Type B pancreatic cell (in vitro differentiated cells): ENCODE measurements at regions not wholly inside any gene's neighbourhood (a gene's known extent, or its start where the extent isn't known, plus 50 kb on each side); places are given as distances from the start of the nearest gene placed in this dataset.
A peak's percentile ranks its signal among the peaks of the same experiment; 100 is the strongest.
"Not testable (repeated sequence)": the region's sequence is repeated elsewhere in the genome, so short reads cannot be mapped to it uniquely, and the experiment has no call there.

ENCODE experiments used
- DNase-seq: peaks from one replicate; pipeline ENCODE4 v3.0.0; 2021; ENCODE audit warnings: mixed read lengths; ENCODE audit not compliant: unreplicated experiment; ENCODE audit errors: extremely low spot score
- H3K27ac Mint-ChIP-seq: 2 replicates; pipeline ENCODE4 v1.8.0; 2021; ENCODE audit warnings: mild to moderate bottlenecking, mixed read lengths
- H3K27me3 Mint-ChIP-seq: 2 replicates; pipeline ENCODE4 v1.8.0; 2021; ENCODE audit warnings: mixed read lengths
- H3K36me3 Mint-ChIP-seq: 2 replicates; pipeline ENCODE4 v1.8.0; 2021; ENCODE audit warnings: mixed read lengths
- H3K4me1 Mint-ChIP-seq: one replicate; pipeline ENCODE4 v1.8.0; 2021; ENCODE audit warnings: mixed read lengths; ENCODE audit not compliant: unreplicated experiment
- H3K4me3 Mint-ChIP-seq: 2 replicates; pipeline ENCODE4 v1.8.0; 2021; ENCODE audit warnings: mild to moderate bottlenecking, mixed read lengths
- H3K9me3 Mint-ChIP-seq: 2 replicates; pipeline ENCODE4 v1.8.0; 2021; ENCODE audit warnings: mixed read lengths
- TF ChIP-seq, protein P1 (sequence below): fragments of 200-600 bp; sonication (generic); conservative IDR thresholded peaks from 2 replicates; pipeline ENCODE4 v1.5.0; 2021; ENCODE audit warnings: antibody characterized with exemption, mild to moderate bottlenecking

DNA sequence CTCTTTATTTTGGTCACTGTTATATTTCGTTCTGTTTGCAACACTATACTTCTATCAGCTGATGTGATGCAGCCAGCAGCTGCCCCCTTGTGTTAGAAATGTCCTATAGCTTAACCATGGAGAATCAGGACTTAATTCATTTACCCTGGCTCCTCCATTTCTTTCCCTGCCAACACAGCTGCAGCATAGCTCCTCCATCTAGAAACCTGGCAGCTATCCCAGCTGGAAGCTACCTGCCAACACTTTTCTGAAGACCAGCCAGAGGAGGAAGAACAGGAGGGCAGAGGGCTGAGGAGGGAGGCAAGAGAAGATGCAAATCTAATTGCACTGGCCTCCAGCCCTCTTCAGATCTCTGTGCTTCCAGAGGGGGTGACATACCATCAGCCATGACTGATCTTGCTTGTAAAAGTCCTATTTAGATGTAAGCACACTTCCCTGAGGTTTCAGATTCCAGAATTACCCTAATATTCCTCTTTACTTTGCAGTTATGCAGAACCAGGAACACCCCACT is 156.8 kb upstream of the TMEM260 start:
- TF ChIP-seq, protein P1, sequence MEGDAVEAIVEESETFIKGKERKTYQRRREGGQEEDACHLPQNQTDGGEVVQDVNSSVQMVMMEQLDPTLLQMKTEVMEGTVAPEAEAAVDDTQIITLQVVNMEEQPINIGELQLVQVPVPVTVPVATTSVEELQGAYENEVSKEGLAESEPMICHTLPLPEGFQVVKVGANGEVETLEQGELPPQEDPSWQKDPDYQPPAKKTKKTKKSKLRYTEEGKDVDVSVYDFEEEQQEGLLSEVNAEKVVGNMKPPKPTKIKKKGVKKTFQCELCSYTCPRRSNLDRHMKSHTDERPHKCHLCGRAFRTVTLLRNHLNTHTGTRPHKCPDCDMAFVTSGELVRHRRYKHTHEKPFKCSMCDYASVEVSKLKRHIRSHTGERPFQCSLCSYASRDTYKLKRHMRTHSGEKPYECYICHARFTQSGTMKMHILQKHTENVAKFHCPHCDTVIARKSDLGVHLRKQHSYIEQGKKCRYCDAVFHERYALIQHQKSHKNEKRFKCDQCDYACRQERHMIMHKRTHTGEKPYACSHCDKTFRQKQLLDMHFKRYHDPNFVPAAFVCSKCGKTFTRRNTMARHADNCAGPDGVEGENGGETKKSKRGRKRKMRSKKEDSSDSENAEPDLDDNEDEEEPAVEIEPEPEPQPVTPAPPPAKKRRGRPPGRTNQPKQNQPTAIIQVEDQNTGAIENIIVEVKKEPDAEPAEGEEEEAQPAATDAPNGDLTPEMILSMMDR = peak; percentile 82
- Mint-ChIP-seq H3K4me3 (peak overlapping the region; percentile 16), H3K36me3 (no peaks in the 10 kb centered on the region), H3K27me3 (peaks cover 3% of the 10 kb centered on the region), H3K27ac (no peak overlapping the region), H3K9me3 (no peaks in the 10 kb centered on the region), H3K4me1 (peaks cover 19% of the 10 kb centered on the region)
- no peak for DNase-seq

DNA sequence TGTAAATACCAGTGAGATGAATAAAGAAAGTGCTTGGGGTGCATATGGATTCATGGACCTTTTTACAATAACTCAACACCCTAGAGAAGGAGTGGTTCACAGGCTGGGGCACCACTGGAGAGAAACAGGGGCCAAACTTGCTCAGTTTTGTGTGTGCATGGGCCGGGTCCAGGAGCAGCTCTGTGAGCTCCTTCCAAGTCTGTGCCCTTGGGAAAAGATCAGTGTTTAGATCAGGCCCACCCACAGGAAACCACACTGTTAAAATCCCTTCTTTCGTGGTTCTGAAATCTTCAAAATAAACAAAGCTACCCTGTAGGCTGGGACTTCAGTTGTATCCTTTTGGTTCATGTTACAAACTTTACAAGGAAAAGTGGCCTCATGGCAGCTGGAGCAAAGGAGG is 156.1 kb upstream of the TMEM260 start:
- no peaks in the 10 kb centered on the region for H3K36me3 Mint-ChIP-seq
- peaks cover 19% of the 10 kb centered on the region for H3K4me1 Mint-ChIP-seq
- H3K9me3 Mint-ChIP-seq = no peaks in the 10 kb centered on the region
- H3K27me3 Mint-ChIP-seq = peaks cover 3% of the 10 kb centered on the region
- no peak overlapping the region for H3K27ac Mint-ChIP-seq
- no peak overlapping the region for H3K4me3 Mint-ChIP-seq
- DNase-seq = no peak
- TF ChIP-seq, protein P1 = no peak

DNA sequence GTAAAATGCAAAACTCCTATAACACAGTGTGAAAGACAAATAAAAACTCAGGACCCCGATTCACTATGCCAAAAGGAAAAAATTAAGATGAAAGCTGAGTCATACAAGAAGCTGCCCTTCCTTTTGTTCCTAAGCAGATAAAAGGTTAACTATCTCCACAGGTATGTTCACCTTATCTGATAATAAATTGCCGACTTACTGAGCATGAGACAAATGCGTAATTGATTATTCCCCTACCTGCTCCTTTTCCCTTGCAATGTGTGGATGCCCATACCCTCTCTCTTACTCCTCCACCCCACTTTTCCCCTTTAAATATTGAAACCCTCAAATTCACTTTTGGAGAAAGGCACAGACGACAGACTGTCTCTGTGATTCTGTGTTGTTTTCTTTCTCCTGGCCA is 148.6 kb upstream of the TMEM260 start:
- peaks cover 21% of the 10 kb centered on the region for H3K27me3 Mint-ChIP-seq
- H3K27ac Mint-ChIP-seq = no peak overlapping the region
- no peak overlapping the region for H3K4me3 Mint-ChIP-seq
- H3K36me3 Mint-ChIP-seq = no peaks in the 10 kb centered on the region
- TF ChIP-seq, protein P1 = no peak
- H3K9me3 Mint-ChIP-seq = no peaks in the 10 kb centered on the region
- H3K4me1 Mint-ChIP-seq = no peaks in the 10 kb centered on the region
- DNase-seq = no peak

DNA sequence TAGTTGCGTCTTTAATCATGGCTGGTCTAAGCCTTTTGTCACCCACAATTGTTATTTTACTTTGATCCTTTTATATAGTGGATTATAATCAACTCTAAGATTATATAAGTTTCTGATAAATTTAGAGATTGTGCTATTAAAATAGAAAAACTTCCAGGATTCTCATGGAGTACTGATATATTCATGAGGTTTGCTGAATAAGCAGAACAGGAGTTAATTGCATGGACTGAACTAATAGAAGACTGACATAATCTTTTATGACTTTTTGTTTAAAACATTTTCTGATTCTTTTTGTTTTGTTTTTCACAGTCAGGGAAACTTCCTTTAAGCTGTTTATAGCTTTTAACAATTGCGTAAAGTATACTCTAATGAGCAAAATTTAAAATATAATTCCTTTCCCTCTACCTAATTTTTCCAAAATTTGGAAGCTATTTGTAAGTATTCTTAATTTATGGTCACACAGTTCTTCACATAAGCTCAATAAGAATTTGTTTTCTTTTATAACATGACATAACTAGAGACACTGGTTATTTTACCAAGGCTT is 129.9 kb upstream of the TMEM260 start:
- H3K9me3 Mint-ChIP-seq = no peaks in the 10 kb centered on the region
- no peak overlapping the region for H3K27ac Mint-ChIP-seq
- no peaks in the 10 kb centered on the region for H3K36me3 Mint-ChIP-seq
- DNase-seq = no peak
- TF ChIP-seq, protein P1 = no peak
- no peaks in the 10 kb centered on the region for H3K4me1 Mint-ChIP-seq
- H3K4me3 Mint-ChIP-seq = no peak overlapping the region
- H3K27me3 Mint-ChIP-seq = no peaks in the 10 kb centered on the region

DNA sequence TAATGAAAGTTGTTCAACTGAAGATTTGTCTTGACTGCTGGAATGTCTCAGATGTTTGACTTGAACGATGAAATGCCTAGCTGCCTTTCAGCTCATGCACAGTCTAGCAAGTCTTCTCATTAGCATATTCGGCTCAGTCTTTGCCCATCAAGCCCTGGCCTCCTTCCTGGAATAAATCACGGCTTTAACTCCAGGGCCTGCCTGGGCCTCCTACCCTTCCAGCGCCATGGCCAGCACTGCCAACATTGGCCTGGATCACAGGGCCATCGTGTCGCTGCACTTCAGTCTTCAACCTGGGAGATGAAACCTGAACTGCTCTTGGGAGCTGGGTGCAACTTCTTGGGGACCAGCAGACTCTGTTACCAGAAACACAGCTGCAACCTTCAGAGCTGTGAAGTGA is 126.7 kb upstream of the TMEM260 start:
- no peaks in the 10 kb centered on the region for H3K27me3 Mint-ChIP-seq
- no peaks in the 10 kb centered on the region for H3K4me1 Mint-ChIP-seq
- no peak overlapping the region for H3K27ac Mint-ChIP-seq
- TF ChIP-seq, protein P1 = no peak
- H3K9me3 Mint-ChIP-seq = no peaks in the 10 kb centered on the region
- no peak overlapping the region for H3K4me3 Mint-ChIP-seq
- no peak for DNase-seq
- H3K36me3 Mint-ChIP-seq = no peaks in the 10 kb centered on the region

DNA sequence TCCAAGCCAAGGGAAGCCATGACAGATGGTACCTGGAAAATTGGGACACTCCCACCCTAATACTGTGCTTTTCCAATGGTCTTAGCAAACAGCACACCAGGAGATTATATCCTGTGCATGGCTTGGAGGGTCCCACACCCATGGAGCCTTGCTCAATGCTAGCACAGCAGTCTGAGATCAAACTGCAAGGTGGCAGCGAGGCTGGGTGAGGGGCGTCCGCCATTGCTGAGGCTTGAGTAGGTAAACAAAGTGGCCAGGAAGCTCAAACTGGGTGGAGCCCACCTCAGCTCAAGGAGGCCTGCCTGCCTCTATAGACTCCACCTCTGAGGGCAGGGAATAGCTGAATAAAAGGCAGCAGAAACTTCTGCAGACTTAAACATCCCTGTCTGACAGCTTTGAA is 124.9 kb upstream of the TMEM260 start:
- H3K4me1 Mint-ChIP-seq, H3K4me3 Mint-ChIP-seq, H3K9me3 Mint-ChIP-seq, DNase-seq, H3K27me3 Mint-ChIP-seq, H3K27ac Mint-ChIP-seq, H3K36me3 Mint-ChIP-seq: not testable (repeated sequence)
